GM18508 (cell line): ENCODE measurements at regions not wholly inside any gene's neighbourhood (a gene's known extent, or its start where the extent isn't known, plus 50 kb on each side); places are given as distances from the start of the nearest gene placed in this dataset.

Experiments
- ATAC-seq: cut with Tn5 transposase; IDR thresholded peaks from one replicate; pipeline ENCODE4 v1.9.1; 2021; ENCODE audit warnings: moderate number of reproducible peaks; ENCODE audit not compliant: insufficient read depth, unreplicated experiment

- no peak for ATAC-seq
These were observed 63.7 kb upstream of the EPS8L3 start for GRCh38 chr1:109827466-109827865.

GRCh38 chr1:109826930-109827349 is 63.2 kb upstream of the EPS8L3 start:
- no peak for ATAC-seq

DNA sequence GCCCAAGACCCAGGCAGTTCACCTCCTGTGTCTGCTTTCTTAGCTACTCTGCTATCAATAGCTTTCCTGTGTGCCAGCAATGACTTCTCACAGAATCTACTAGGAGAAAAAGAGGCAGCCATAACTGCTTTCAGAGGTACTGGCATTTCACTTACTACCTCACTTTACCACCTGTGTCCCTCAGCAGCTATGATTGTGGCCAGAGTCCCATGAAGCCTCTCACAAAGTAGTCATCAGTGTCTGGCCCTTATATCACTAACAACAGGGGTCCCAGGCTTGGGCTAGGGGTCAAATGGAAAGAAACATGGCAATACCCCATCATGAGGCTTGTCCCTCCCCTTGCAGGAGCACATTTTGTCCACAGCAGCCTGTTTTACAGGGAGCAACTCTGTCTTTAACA is 62.7 kb upstream of the EPS8L3 start:
- ATAC-seq = no peak

- no peak for ATAC-seq
These were observed 60.8 kb upstream of the EPS8L3 start for GRCh38 chr1:109824349-109825115.

DNA sequence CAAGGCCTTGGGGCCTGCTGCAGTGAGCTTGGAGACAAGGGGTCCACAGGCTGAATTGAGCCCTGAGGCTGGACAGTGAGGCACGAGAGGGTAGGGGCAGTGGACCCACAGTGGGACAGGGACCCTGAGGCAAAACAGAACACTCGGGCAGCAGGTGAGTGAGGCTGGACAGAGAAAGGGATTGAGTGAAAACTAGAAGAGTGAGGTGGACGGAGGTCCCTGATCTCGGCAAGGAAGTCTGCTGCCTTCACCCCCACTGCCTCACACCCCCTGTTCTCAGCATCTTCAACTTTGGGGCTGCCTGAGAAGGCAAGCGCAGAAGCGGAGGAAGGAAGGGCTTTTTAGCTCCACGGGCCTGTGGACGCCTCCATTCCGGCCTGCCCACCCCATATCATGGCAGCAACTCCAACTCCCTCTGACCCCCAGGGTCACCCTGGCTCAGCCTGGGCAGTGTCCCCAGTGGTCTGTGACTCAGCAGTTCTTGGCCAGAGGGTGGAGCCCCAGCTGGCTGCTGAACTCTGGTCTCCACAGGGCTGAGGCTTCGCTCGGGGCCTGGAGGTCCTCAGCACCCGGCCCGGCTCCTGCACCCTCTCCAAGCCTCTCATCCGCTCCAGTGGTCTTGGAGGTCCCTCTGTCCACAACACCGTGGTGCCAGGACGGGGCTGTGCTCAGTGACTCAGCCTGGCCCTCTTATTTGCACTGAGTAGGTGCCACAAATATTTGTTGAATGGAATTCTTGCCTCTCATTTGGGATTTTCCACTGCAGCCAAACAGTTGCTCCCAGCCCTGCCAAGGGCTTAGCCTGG is 60.0 kb upstream of the EPS8L3 start:
- ATAC-seq = no peak

- no peak for ATAC-seq
These were observed 59.2 kb upstream of the EPS8L3 start for GRCh38 chr1:109822749-109823542.

DNA sequence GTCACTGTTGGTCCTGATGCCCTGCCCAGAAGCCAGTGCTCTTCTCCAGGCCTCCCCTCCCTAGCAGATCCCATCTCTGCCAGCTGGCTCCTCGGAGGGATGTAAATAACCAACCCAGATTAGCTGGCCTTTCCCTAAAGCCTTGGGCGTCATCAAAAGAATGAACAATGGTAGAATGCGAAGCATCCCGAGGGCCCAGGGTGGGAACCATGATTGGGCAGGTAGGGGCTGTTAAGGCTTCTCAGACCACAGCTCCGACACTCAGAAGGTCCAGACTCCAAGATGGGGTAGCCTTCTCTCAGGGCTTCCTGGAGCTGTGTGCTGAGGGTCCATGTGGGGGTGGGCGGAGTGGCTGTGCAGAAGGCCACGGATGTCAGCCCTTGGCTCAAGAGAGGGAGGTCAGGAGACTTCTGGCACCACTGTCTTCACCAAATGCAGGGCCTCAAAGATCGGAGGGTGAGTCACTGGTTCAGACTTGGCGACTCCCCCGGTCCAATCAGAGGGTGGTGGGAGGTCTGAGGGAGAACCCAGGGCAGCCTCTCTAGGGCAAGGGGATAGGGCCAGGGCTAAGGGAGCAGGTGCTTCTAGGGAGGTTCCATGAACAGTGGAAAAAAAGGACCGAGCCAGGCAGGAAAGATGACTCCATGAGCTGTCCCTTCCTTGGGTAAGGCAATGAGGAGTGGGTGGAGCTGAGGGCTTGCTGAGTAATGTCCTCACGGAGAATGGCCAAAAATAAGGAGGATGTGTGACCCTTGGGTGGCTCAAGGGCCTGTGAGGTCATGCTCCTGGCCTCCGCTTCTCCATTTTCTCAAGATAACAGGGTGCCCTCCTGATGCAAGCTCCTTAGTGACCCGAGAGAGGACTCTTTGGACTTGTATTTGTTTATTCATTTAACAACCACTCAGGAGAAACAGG is 58.4 kb upstream of the EPS8L3 start:
- ATAC-seq = no peak

GRCh38 chr1:109821221-109821669 is 57.5 kb upstream of the EPS8L3 start:
- ATAC-seq = no peak

DNA sequence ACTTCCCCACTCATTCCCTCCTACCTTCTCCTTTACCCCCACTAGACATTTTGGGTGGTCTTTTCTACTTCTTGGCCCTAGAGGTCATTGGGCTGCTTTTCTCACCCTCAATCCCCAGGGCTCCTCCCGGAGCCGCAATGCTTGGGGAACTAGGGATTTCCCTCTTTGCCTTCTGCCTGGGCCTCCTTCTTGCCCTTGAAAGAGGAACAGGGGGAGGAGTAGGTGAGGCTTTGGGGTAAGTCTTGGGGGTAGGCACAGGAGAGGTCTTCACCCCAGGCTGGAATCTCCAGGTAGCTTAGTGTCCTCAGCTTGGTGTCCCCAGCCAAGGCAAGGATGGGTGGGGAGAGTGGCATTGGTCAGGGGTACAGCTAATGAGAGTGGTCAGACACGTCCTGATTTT is 56.2 kb upstream of the EPS8L3 start:
- no peak for ATAC-seq

DNA sequence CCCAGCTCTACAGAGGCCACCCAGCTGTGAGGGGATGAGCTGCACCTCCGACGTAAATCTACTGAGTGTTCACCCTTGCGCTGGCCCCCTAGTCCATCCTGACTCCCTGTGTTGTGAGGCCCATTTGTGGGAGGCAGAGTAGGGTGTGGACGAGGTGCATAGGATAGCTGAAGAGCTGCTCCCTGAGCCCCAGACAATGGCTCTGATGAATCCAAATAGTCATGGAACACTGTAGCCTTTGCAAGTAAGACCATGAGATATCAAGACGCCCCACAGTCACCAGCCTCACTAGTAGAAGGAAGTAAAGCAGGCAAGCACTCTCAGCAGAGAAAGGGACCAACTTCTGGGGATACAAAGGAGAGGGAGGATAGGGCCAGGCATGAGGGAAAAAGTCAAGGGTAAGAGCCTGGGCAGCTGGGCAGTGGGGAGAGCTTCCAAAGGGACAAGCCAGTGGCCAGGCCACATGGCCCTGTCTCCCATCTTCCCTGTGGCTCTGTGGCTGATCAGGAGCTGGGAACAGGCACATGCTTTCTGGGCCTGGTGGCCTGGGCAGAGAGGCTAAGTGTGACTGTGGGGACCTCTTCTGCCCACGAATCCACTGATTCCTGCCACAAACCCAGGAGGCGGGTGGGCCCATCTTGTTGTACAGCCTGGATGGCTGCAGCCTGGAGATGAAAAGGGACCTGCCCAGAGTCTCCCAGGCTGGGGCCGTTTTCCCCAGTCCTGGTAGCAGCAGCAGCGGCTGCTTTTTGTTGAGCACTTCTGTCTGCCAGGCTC is 55.5 kb upstream of the EPS8L3 start:
- ATAC-seq = no peak

- ATAC-seq = no peak
These were observed 54.7 kb upstream of the EPS8L3 start for GRCh38 chr1:109818271-109818987.

- ATAC-seq = no peak
These were observed 54.2 kb upstream of the EPS8L3 start for GRCh38 chr1:109817881-109818270.

DNA sequence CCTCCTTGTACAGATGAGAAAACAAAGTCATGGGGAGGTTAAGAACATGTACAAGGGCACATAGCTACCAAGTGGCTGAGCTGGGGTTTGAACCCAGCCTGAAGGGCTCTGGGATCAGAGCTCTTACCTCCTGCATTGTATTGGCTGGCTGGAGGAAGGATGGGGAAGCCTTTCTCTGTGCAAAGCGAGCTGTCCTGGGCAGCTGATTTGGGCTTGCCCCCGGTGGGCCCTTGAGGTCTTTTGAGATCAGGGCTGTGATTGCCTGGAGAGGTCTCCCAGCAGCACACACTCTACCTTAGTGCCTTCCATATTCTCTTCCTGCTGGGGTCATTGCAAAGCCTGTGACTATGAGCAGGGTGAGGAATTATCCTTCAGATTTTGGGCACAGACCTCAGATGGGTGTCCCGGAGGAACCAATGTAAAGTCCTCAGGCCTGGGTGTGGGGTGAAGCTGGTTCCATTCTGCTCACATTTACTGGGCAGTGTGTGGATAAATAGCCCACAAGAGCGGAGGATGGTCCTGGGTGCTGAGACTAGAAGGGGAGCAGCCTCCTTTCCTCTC is 53.3 kb upstream of the EPS8L3 start:
- no peak for ATAC-seq

- ATAC-seq = peak; percentile 81
These were observed 52.6 kb upstream of the EPS8L3 start for GRCh38 chr1:109816175-109816811.

DNA sequence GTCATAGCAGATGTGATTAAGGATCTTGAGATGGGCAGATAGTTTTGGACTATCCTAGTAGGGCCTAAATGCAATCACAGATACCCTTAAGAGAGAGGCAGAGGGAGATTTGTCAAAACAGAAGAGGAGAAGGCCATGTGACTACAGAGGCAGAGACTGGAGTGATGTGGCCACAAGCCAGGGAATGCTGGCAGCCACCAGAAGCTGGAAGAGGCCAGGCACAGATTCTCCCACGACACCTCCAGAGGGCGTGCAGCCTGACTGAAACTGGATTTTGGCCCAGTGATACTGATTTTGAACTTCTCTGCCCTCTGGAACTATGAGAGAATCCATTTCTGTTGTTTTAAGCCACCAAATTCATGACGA is 52.1 kb upstream of the EPS8L3 start:
- ATAC-seq = no peak

DNA sequence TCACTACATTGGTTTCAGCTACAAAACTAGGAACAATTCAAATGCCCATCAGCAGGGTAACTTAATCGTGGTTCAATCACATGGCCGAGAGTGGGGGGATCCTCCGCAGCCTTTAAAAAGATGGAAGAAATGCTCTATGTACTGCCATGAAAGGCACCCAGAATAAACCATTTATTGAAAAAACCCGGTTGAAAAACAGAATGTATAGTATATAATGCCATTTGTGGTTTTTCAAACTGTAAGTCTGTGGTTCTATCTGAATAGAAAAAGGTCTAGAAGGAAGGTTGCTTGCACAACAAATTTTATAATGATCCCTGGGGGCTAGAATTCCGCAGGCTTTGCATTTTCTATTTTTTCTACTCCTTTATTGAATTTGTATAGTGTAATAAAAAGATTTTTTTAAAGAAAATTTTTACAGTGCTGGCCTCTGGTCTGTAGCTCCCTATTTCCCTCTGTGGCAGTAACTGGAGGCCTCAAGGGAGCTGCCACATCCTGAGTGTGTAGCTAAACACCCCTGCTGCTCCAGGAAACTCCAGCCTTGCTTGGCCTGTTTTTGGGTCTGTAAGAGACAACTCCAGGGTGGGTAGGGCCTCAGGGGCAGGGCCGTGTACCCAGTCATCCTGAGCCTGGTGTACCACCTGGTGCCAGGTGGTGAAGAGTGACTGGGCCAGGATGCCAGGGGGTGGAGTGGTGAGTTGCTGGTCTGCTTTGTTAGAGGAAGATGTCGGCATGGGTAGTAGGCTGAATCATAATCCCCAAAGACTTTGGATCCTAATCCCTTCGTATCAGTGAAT is 51.5 kb upstream of the EPS8L3 start:
- ATAC-seq = no peak

GRCh38 chr1:109814223-109814622 is 50.5 kb upstream of the EPS8L3 start:
- no peak for ATAC-seq
